HepG2 (cell line): ENCODE measurements at regions not wholly inside any gene's neighbourhood (a gene's known extent, or its start where the extent isn't known, plus 50 kb on each side); places are given as distances from the start of the nearest gene placed in this dataset.

Source experiments
- BRCA1 ChIP-seq: sonication (generic); formaldehyde crosslinking; IDR thresholded peaks from 2 replicates; pipeline ENCODE4 v1.4.0; 2020; ENCODE audit warnings: missing genetic modification reagents
- CENPT ChIP-seq: sonication (generic); formaldehyde crosslinking; IDR thresholded peaks from 2 replicates; pipeline ENCODE4 v1.8.0; 2022; ENCODE audit warnings: low read depth, mild to moderate bottlenecking, moderate library complexity, missing genetic modification reagents
- E2F1 ChIP-seq: sonication (generic); formaldehyde crosslinking; IDR thresholded peaks from 2 replicates; pipeline ENCODE4 v1.5.0; 2020; ENCODE audit warnings: missing genetic modification reagents
- POLR2A ChIP-seq, 2 experiments: IDR thresholded peaks; 2 replicates each; pipeline ENCODE4 v1.6.1; 2011; ENCODE audit warnings: low read depth in 2 of 2, low read length in 2 of 2, mild to moderate bottlenecking in 1 of 2, moderate library complexity in 1 of 2; ENCODE audit not compliant: insufficient read depth in 1 of 2
- RAD51 ChIP-seq: fragments of 450-650 bp; IDR thresholded peaks from 2 replicates; pipeline ENCODE4 v1.6.1; 2016; ENCODE audit warnings: borderline replicate concordance
- XRCC5 ChIP-seq: fragments of 200-400 bp; formaldehyde crosslinking; optimal IDR thresholded peaks from 2 replicates; pipeline ENCODE3; 2017; ENCODE audit warnings: mild to moderate bottlenecking, low read length
- ZNF20 ChIP-seq: sonication (generic); formaldehyde crosslinking; IDR thresholded peaks from 2 replicates; pipeline ENCODE4 v1.4.0; 2020; ENCODE audit warnings: mild to moderate bottlenecking, moderate library complexity, missing genetic modification reagents
- ZNF552 ChIP-seq: sonication (generic); formaldehyde crosslinking; IDR thresholded peaks from 2 replicates; pipeline ENCODE4 v1.9.0; 2022; ENCODE audit warnings: missing genetic modification reagents, mild to moderate bottlenecking, borderline replicate concordance

- TF ChIP-seq BRCA1 (CRISPR knock-in tag) (no peak), ZNF552 (CRISPR knock-in tag) (no peak), POLR2A (IDR thresholded peaks at IDR 0.05; ENCODE audit: insufficient read depth in 1 of 2, low read depth in 2 of 2, low read length in 2 of 2) (no peak), ZNF20 (no peak), XRCC5 (no peak), RAD51 (no peak), CENPT (CRISPR knock-in tag) (no peak), E2F1 (no peak)
Measured at GRCh38 chr20:52090035-52090434, 101.5 kb downstream of the ZFP64 start.
